GM12873 (cell line): ENCODE measurements at regions not wholly inside any gene's neighbourhood (a gene's known extent, or its start where the extent isn't known, plus 50 kb on each side); places are given as distances from the start of the nearest gene placed in this dataset.

Experiments
- TF ChIP-seq, protein P1 (sequence below): IDR thresholded peaks from 2 replicates; pipeline ENCODE4 v1.5.1; 2012; ENCODE audit warnings: low read depth, mild to moderate bottlenecking, moderate library complexity, low read length, control low read depth; ENCODE audit not compliant: insufficient read depth; ENCODE audit errors: missing control alignments

DNA sequence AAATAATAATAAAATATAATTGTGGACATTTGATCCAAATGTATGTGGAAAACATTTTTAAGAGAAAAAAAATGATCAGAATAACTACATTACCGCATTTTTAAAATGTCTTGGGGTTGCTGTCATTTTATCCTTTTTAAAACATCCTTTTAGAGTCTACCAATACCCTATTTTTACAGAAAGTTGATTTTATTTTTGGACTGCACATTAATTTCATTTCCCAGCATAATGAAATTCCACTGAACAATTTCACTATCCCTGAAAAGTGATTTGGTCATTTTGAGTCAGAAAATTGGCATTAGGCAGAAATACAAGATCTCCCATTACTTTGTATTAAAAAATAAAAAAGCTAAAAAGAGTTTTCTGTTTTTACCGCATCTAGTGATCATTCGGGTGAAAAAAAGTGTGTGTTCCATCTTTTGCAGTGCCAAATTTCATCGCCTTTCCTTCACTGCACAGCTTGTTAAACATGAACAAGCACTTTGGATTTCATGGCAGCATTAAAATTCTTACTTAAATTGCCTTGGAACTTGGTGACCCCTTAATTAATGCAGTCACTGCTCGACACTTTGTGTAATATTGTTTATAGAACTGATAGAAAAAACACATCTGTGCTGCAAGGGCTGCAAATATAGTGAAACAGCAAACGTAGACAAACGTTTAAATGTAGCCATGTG, 611.7 kb downstream of the TSN start:
- TF ChIP-seq, protein P1, sequence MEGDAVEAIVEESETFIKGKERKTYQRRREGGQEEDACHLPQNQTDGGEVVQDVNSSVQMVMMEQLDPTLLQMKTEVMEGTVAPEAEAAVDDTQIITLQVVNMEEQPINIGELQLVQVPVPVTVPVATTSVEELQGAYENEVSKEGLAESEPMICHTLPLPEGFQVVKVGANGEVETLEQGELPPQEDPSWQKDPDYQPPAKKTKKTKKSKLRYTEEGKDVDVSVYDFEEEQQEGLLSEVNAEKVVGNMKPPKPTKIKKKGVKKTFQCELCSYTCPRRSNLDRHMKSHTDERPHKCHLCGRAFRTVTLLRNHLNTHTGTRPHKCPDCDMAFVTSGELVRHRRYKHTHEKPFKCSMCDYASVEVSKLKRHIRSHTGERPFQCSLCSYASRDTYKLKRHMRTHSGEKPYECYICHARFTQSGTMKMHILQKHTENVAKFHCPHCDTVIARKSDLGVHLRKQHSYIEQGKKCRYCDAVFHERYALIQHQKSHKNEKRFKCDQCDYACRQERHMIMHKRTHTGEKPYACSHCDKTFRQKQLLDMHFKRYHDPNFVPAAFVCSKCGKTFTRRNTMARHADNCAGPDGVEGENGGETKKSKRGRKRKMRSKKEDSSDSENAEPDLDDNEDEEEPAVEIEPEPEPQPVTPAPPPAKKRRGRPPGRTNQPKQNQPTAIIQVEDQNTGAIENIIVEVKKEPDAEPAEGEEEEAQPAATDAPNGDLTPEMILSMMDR: no peak

GRCh38 chr2:122367646-122368010, 612.2 kb downstream of the TSN start:
- TF ChIP-seq, protein P1: no peak

DNA sequence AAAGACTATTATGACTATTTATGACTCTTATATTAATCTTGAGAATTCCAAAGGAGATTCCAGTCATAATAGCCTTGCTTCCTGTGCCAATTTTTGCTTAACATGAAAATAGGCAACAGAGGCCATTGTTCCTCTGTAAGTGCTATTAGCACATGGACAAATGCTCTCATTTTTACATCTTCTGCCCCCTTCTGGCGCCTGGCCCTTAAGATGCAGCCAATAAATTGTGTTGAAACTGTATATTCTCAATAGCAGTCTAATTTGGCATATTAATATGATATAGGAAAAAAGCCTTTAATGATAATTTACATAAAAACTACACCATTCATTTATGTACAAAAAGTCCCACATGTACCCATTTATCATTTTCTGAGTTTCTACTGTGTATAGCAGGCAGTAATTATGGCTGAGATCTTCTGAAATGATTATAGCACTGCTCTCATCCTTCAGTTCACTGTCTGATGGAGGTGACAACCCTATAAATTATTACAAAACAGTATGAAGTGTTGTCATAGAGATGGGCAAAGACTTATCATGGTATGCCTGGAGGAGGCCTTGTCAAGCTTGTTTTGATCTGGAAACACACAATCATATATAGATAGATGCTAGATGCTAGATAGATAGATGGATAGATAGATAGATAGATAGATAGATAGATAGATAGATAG, 613.3 kb downstream of the TSN start:
- TF ChIP-seq, protein P1: peak; percentile 5

DNA sequence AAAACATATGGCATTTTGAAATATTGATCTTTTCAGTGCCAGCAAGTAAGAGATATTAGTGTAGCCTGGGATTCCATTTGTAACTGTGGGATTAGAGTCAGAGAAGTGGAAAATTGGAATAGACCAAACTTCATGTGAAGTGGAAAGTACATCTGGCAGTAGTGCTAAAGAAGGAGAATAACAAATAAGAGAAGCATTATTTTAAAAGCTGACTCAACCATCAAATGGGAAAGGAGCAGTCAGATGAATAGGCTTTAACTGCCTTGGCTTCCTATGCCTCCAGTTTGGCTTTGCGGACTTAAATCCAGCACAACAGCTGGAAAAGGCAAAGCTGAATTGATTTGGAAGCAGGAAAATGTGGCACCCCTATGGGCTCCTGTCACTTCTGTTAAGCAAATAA, 623.1 kb downstream of the TSN start:
- TF ChIP-seq, protein P1: no peak

GRCh38 chr2:122384768-122385333, 629.4 kb downstream of the TSN start:
- TF ChIP-seq, protein P1: no peak

DNA sequence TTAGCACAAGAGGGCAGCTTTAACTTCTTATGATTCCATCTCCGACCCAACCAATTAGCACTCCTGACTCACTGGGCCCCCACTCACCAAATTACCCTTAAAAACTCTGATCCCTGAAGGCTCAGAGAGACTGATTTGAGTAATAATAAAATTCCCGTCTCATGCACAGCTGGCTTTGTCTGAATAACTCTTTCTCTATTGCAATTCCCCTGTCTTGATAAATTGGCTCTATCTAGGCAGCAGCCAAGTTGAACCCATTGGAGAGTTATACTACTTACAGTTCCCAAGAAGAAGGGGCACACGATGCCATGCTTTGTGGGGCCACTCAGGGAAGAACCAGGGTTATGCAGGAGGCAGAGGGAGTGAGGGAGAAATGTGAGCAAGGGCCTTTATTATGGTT, 632.8 kb downstream of the TSN start:
- TF ChIP-seq, protein P1: no peak

DNA sequence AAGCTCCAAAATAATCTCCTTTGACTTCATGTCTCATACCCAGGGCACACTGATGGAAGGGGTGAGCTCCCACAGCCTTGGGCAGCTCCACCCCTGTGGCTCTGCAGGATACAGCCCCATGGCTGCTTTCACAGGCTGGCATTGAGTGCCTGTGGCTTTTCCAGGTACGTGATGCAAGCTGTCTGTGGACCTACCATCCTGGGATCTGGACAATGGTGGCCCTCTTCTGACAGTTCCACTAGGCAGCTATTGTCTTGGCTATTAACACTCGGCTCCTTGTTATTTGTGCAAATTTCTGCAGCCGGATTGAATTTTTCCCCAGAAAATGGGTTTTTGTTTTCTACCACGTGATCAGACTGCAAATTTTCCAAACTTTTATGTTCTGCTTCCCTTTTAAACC, 634.2 kb downstream of the TSN start:
- TF ChIP-seq, protein P1: no peak
